Effector memory CD4-positive, alpha-beta T cell (primary cell): ENCODE measurements at regions not wholly inside any gene's neighbourhood (a gene's known extent, or its start where the extent isn't known, plus 50 kb on each side); places are given as distances from the start of the nearest gene placed in this dataset.

Source experiments
- DNase-seq, 3 donors: peaks; one replicate each; pipeline ENCODE4 v3.0.0-alpha.2; 2020
- H3K27ac ChIP-seq: 2 replicates; pipeline ENCODE4 v1.7.0; 2013; ENCODE audit warnings: mild to moderate bottlenecking, low read length, moderate library complexity; ENCODE audit not compliant: insufficient read depth, poor library complexity, severe bottlenecking
- H3K27me3 ChIP-seq: replicated peaks from 2 replicates; pipeline ENCODE4 v1.7.0; 2013; ENCODE audit warnings: mild to moderate bottlenecking, low read length; ENCODE audit not compliant: insufficient read depth, control insufficient read depth, poor library complexity, severe bottlenecking
- H3K36me3 ChIP-seq: 2 replicates; pipeline ENCODE4 v1.7.0; 2013; ENCODE audit warnings: mild to moderate bottlenecking, low read length, moderate library complexity; ENCODE audit not compliant: control insufficient read depth, insufficient read depth
- H3K4me1 ChIP-seq: 2 replicates; pipeline ENCODE4 v1.7.0; 2013; ENCODE audit warnings: low read length, mild to moderate bottlenecking; ENCODE audit not compliant: control insufficient read depth, insufficient read depth, poor library complexity, severe bottlenecking
- H3K4me3 ChIP-seq: 2 replicates; pipeline ENCODE4 v1.7.0; 2013; ENCODE audit warnings: low read length, low read depth, mild to moderate bottlenecking; ENCODE audit not compliant: insufficient read depth, poor library complexity, severe bottlenecking
- H3K9me3 ChIP-seq: 2 replicates; pipeline ENCODE4 v1.7.0; 2013; ENCODE audit warnings: mild to moderate bottlenecking, low read length, moderate library complexity; ENCODE audit not compliant: control insufficient read depth

DNA sequence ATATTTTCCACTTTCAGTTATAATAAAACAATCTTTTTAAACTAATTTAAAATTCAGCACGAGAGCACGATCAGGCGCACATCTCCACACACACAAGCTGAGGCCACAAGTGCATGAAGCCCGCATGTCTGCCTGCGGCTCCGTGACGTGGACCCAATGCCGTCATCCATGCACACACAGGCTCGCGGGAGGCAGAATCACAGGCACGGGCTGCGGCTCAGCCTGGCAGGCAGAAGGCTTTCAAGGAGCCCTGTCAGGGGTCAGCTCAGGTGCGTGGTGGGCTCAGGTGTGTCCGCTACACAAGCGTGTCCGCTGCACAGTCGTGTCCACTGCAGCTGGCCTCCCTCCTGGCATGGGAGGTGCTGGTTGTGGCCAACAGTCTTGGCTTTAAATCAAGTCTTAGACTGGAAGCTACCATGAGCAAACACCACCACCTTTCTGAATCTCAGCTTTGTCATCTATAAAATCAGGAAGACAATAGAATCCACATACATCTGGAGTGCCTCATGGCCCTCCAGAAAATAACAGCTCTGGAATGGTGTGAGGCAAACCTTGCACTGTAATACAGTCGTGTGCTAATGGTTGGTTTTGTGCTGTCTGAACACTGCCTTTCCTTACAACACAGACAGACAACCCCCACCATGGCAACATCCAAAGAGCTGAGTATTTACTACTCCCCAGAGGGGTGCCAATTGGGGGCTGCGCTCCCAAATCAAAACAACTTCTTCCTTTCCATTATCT lies 210.1 kb downstream of the NDUFA10 start:
- DNase-seq, result no peak
- Histone ChIP-seq H3K4me1 (no peaks in the 10 kb centered on the region), H3K9me3 (no peaks in the 10 kb centered on the region), H3K36me3 (no peaks in the 10 kb centered on the region), H3K27ac (no peak overlapping the region), H3K4me3 (no peak overlapping the region), H3K27me3 (no peaks in the 10 kb centered on the region)

DNA sequence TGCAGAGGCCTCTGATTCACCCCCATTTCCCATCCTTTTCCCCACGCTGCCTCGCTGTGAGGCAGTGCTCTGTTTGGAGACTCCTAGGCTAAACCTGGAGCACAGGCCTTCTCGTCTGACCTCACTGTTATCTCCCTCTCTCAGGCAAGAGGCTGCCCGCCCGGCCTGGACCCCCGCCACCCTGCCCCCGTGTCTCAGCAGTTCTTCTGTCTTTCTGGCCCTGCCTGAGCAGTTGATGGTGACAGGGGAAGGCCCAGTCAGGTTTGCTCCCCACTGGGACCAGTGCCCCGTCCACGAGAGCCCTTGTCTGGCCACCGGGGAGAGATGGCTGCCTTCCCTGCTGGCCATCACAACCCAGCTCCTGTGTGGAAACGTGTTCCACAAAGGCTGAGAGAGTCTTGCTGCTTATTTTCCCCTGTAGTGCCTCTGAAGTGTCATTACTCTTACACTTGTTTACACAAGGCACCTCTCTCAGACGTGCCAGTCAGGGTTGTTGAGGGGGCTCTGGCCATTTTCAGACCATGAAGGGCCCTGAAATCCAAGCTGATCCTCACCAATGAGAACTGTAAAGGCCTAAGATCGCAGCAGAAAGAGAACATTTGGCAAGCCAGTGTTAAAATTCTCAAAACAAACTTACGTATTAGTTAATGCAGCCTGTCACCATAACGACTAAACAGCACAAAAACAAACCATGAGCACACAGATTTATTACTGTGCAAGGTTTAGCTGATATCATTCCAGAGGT lies 210.9 kb downstream of the NDUFA10 start:
- Histone ChIP-seq H3K4me3 (no peak overlapping the region), H3K27me3 (no peaks in the 10 kb centered on the region), H3K36me3 (no peaks in the 10 kb centered on the region), H3K4me1 (no peaks in the 10 kb centered on the region), H3K9me3 (no peaks in the 10 kb centered on the region), H3K27ac (no peak overlapping the region)
- DNase-seq, result no peak

DNA sequence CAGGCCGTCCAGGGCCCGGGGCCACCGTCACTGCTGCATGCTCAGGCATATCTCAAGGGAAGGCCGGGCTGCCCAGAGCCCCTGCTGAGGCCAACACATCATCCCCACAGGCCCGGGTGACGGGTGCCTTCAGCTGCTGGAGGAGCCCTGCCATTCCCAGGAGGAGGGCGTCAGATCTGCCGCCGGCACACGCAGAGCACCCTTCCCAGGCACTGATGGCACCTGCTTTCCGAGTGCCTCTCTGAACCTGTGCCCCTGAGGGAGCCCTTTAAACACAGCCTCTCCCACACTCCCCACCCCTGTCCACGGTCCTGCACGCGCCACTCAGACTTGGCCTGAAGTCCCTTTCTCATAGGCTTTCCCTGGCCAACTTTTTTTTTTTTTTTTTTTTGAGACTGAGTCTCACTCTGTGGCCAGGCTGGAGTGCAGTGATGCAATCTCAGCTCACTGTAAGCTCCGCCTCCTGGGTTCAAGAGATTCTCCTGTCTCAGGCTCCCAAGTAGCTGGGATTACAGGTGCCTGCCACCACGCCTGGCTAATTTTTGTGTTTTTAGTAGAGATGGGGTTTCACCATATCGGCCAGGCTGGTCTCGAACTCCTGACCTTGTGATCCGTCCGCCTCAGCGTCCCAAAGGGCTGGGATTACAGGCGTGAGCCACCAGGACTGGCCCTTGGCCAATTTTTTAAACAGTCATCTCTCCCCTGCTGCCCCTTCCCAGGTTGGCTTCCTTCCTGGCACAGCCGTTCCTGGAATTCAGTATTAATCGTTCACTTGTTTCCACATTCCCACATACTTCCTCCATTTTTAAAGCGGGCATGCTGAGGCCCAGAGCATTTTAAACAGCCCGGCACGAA lies 211.7 kb downstream of the NDUFA10 start:
- no peaks in the 10 kb centered on the region for H3K36me3 ChIP-seq
- H3K9me3 ChIP-seq, result no peaks in the 10 kb centered on the region
- DNase-seq, result no peak
- H3K4me1 ChIP-seq, result no peaks in the 10 kb centered on the region
- H3K27me3 ChIP-seq, result no peaks in the 10 kb centered on the region
- H3K4me3 ChIP-seq, result no peak overlapping the region
- H3K27ac ChIP-seq, result no peak overlapping the region

DNA sequence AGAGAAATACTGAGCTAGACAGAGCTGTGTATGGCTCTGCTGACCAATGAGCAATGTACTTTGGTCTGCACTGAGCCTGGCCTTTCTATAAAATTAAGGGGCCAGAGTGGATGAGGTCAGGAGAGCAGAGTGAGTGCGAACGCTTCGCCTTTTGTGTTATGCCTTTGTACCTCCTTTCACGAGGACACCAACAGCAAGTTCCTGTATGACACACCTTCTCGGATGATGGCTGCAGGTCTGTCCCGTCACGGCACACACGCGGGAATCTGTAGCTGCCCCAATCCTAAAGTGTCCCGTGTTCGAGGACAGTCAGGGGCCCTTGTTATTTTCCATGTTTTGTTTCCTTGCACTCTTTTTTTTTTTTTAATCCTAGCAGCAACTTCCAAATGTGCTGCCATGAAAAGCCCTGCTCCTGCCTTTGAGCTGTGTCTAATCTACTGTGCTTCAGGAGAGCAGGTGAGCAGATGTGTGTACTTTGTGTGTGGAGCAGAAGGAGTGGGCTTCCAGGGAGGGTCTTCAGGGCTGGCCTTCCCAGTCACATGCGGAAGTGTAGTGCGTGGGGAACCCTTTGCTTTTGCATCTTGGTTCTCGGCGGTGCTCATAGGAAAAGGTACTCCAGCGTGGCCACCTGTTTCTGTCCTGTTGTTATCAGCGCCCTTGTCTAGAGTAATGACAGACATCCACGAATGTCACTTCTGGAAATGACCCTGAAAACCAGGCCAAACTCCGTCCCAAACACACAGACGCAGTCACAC lies 213.2 kb downstream of the NDUFA10 start:
- no peaks in the 10 kb centered on the region for H3K27me3 ChIP-seq
- H3K4me3 ChIP-seq, result no peak overlapping the region
- no peak overlapping the region for H3K27ac ChIP-seq
- no peaks in the 10 kb centered on the region for H3K4me1 ChIP-seq
- H3K36me3 ChIP-seq, result no peaks in the 10 kb centered on the region
- no peak for DNase-seq
- no peaks in the 10 kb centered on the region for H3K9me3 ChIP-seq

DNA sequence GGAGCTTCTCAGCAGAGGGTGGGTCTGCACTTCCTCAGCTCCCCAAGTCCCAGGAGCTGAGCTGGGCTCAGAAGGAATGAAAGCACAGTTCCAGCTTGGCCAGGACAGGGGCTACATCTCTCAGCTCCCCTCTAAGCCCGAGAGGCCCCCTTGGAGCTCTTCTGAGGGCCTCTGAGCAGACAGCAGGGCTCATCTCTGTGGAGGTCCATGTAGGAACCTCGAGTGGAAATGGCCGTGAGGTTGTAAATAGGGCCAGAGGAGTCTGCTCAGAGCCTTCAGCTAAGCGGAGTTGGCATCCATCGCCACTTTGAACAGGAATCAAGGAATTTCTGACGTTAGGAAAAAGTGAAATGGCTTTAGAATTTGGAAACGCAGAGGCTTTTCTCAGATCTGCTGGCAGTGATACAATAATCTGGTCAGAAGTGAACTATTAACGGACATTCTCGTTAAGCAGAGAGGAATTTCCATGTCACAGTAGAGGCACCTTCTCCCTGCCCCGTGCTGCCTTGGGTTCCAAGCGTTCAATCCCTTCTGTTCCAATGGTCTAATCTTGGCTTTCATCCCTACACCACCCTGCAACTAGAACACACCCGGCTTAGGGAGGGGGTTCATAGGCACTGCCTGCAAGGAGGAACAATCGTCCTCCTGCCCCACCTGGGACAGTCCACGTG lies 213.9 kb downstream of the NDUFA10 start:
- H3K9me3 ChIP-seq, result no peaks in the 10 kb centered on the region
- no peak overlapping the region for H3K27ac ChIP-seq
- no peaks in the 10 kb centered on the region for H3K27me3 ChIP-seq
- no peak for DNase-seq
- H3K36me3 ChIP-seq, result no peaks in the 10 kb centered on the region
- no peaks in the 10 kb centered on the region for H3K4me1 ChIP-seq
- no peak overlapping the region for H3K4me3 ChIP-seq

DNA sequence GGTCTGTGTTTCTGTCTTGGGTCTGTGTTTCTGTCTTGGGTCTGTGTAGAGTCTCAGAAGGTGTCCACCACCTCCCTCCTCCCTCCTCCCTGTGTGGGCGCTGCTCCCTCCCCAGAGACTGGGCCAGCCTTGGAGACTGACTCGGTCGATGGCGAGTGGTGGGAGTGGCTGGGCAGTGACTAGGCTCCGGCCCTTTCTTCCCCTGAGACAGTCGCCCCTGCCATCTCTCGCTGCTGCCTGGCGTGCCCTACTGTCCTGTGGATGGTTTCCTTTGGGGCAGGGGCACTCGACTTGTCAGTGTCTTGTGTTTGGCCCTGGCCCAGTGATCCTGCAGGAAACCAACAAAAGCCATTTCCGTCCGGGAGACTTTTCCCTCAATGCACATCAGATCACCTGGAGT lies 215.8 kb downstream of the NDUFA10 start:
- H3K9me3 ChIP-seq, result no peaks in the 10 kb centered on the region
- H3K27me3 ChIP-seq, result no peaks in the 10 kb centered on the region
- H3K4me1 ChIP-seq, result no peaks in the 10 kb centered on the region
- DNase-seq, result no peak
- no peak overlapping the region for H3K4me3 ChIP-seq
- no peaks in the 10 kb centered on the region for H3K36me3 ChIP-seq
- H3K27ac ChIP-seq, result no peak overlapping the region

DNA sequence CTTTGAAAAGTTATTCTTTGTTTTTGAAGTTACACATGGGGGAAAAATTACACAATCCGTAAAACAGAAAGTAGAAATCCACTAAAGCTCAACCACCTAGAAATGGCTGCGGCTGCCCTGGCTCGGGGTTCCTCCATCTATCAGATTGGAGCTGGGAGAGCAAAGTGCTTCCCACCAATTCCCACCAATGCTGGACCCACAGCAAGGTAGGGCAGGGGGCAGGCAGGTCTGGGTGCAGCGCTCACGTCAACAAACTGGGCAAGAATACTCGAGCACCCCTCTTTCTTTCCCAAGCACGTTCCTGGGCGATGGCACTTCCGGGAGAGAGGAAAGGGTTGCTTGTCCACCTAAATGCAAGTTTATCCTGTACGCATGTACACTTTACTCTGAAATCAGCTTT lies 217.6 kb downstream of the NDUFA10 start:
- Histone ChIP-seq H3K36me3 (no peaks in the 10 kb centered on the region), H3K27ac (no peak overlapping the region), H3K4me3 (no peak overlapping the region), H3K9me3 (no peaks in the 10 kb centered on the region), H3K27me3 (no peaks in the 10 kb centered on the region), H3K4me1 (no peaks in the 10 kb centered on the region)
- DNase-seq, result no peak

DNA sequence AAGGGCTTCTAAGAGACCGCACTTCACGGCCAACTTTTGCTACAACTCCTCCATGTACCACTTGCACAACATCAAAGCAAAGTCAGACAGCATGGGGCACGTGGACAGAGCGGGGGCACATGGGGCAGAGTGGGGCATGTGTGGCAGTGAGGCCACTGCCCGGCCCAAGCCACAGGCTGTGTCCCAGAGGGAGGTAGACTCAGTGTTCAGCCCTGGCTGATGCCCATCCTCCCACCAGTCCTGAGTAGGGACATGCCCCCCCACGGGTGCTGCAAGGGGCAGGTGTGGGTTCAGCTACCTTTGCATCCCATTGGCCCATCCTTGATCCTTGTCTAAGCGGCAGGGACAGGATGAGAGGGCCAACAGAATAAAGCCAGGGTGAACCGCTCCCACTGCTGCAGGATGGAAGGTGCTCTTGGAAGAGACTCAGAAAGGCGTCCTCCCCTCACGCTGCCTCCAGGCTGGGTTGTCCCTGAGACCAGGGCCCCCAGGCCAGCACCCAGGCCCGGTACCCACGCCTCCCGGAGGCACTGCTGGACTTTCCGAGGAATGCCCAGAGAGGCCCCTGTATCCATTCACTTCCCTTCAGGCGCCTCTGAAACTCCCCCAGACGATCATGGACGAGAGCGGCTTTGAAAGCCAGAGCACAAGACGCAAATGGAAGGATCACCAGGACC lies 218.2 kb downstream of the NDUFA10 start:
- Histone ChIP-seq H3K4me1 (no peaks in the 10 kb centered on the region), H3K27ac (no peak overlapping the region), H3K4me3 (no peak overlapping the region), H3K9me3 (no peaks in the 10 kb centered on the region), H3K27me3 (no peaks in the 10 kb centered on the region), H3K36me3 (no peaks in the 10 kb centered on the region)
- DNase-seq, result no peak

DNA sequence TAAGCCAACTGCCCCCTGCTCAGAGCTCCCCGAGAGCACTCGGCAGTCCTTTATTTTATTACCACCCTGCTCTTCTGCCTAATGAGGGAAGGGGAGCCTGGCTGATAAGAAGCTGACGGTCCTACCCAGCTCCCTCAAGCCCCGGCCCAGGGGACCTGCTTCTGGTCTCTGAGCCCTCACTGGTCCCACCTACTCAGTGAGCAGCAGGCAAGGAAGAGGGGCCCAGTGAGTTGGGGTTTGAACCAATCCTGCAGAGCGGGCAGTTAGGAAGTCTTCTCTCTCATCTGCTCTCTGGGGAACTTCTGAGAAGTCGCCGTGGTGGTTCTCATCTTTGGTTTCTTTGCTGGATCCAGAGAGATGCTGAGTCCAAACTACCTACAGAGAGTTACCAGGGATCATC lies 218.9 kb downstream of the NDUFA10 start:
- Histone ChIP-seq H3K36me3 (no peaks in the 10 kb centered on the region), H3K27me3 (no peaks in the 10 kb centered on the region), H3K9me3 (no peaks in the 10 kb centered on the region), H3K27ac (no peak overlapping the region), H3K4me3 (no peak overlapping the region), H3K4me1 (no peaks in the 10 kb centered on the region)
- DNase-seq, result no peak
